Calu3 (cell line): ENCODE measurements at regions not wholly inside any gene's neighbourhood (a gene's known extent, or its start where the extent isn't known, plus 50 kb on each side); places are given as distances from the start of the nearest gene placed in this dataset.

Experiments
- BruUV-seq: library from RNA; stranded (reverse); fragments of 400-500 nt; replicated peaks from 2 replicates; lab custom pipeline; 2021; lab: Mats Ljungman, UMichigan
- CTCF ChIA-PET: fragments of 300-600 bp; sonication (Branson Sonifier 250); formaldehyde crosslinking; loops from one replicate; lab custom pipeline; 2022; ENCODE audit warnings: antibody characterized with exemption; lab: Charles Lee
- DNase-seq: peaks from one replicate; pipeline ENCODE4 v3.0.0; 2022
- H3K27ac Mint-ChIP-seq: one replicate; pipeline ENCODE4 v1.8.0; 2022; ENCODE audit warnings: mixed read lengths; ENCODE audit not compliant: unreplicated experiment
- H3K27me3 Mint-ChIP-seq: one replicate; pipeline ENCODE4 v1.8.0; 2022; ENCODE audit warnings: mixed read lengths; ENCODE audit not compliant: unreplicated experiment
- H3K36me3 Mint-ChIP-seq: one replicate; pipeline ENCODE4 v1.8.0; 2022; ENCODE audit warnings: mild to moderate bottlenecking, moderate library complexity, mixed read lengths; ENCODE audit not compliant: insufficient read depth, unreplicated experiment
- H3K4me1 Mint-ChIP-seq: one replicate; pipeline ENCODE4 v1.8.0; 2022; ENCODE audit warnings: mild to moderate bottlenecking, low read depth, mixed read lengths; ENCODE audit not compliant: unreplicated experiment
- H3K4me3 Mint-ChIP-seq: one replicate; pipeline ENCODE4 v1.8.0; 2022; ENCODE audit warnings: mild to moderate bottlenecking, low read depth, moderate library complexity, mixed read lengths; ENCODE audit not compliant: unreplicated experiment
- H3K9me3 Mint-ChIP-seq: one replicate; pipeline ENCODE4 v1.8.0; 2022; ENCODE audit warnings: low read depth, mixed read lengths; ENCODE audit not compliant: unreplicated experiment
- intact Hi-C: fragments of 100-400 bp; cut with micrococcal nuclease; formaldehyde crosslinking; loops from one replicate; pipeline ENCODE4 v1.10.0; 2022; ENCODE audit not compliant: unreplicated experiment
- TF ChIP-seq, protein P1 (sequence below): fragments of 200-600 bp; IDR thresholded peaks from one replicate; pipeline ENCODE4 v1.8.0; 2022; ENCODE audit warnings: antibody characterized with exemption; ENCODE audit not compliant: unreplicated experiment

DNA sequence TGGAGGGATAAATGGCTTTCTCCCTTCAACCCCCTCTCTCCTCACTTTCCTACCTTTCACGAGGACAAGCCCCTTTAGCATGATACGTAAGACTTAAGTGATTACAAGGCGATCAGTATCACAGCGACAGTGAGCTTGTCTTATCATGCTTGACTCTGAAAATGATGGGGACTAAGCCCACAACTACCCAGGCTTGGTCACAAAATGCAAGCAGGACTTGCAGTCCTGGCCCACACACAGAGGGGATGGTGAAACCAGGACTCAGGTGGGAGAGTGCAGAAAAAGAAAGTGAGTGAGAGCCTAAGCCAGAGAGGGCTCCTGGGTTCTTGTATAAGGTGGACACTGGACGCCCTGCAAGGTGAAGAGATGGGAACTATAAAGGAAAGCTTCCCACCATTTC is 95.7 kb upstream of the ARL4C start:
- Mint-ChIP-seq H3K4me3 (no peak overlapping the region), H3K27me3 (peaks cover 97% of the 10 kb centered on the region), H3K4me1 (no peaks in the 10 kb centered on the region), H3K27ac (no peak overlapping the region), H3K36me3 (no peaks in the 10 kb centered on the region), H3K9me3 (no peaks in the 10 kb centered on the region)
- no TSS peak for BruUV-seq
- CTCF ChIA-PET = interaction anchor here (0.6 kb wide), 1 partner anchor 326 kb away, joined by 3 read pairs; no protein-coding TSS in a partner anchor
- DNase-seq = no peak
- TF ChIP-seq, protein P1, sequence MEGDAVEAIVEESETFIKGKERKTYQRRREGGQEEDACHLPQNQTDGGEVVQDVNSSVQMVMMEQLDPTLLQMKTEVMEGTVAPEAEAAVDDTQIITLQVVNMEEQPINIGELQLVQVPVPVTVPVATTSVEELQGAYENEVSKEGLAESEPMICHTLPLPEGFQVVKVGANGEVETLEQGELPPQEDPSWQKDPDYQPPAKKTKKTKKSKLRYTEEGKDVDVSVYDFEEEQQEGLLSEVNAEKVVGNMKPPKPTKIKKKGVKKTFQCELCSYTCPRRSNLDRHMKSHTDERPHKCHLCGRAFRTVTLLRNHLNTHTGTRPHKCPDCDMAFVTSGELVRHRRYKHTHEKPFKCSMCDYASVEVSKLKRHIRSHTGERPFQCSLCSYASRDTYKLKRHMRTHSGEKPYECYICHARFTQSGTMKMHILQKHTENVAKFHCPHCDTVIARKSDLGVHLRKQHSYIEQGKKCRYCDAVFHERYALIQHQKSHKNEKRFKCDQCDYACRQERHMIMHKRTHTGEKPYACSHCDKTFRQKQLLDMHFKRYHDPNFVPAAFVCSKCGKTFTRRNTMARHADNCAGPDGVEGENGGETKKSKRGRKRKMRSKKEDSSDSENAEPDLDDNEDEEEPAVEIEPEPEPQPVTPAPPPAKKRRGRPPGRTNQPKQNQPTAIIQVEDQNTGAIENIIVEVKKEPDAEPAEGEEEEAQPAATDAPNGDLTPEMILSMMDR = no peak
- intact Hi-C loops = no loop called here

DNA sequence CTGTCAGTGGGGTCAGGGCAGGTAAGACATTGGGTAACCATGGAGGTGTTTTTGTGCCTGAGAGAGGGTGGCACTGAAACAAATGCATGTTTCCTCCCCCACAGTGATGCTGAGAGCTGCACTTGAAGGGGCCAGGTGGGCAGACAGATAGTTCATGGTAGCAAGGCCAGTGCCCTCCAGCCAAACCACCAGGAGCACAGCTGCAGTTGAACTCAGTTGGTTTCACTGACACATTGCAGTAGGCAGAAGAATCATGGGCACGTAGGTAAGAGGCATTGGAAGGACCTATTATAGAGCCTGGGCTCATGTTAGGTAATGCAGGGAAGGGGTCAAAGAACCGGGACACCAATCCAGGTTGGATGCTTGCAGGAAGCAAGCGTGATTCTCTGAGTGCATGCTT is 93.2 kb upstream of the ARL4C start:
- H3K4me1 Mint-ChIP-seq = no peaks in the 10 kb centered on the region
- H3K9me3 Mint-ChIP-seq = no peaks in the 10 kb centered on the region
- intact Hi-C loops = no loop called here
- H3K27me3 Mint-ChIP-seq = peaks cover 81% of the 10 kb centered on the region
- BruUV-seq = no TSS peak
- H3K27ac Mint-ChIP-seq = no peak overlapping the region
- no peak for DNase-seq
- TF ChIP-seq, protein P1 = no peak
- CTCF ChIA-PET = no interaction called here
- H3K36me3 Mint-ChIP-seq = no peaks in the 10 kb centered on the region
- no peak overlapping the region for H3K4me3 Mint-ChIP-seq

DNA sequence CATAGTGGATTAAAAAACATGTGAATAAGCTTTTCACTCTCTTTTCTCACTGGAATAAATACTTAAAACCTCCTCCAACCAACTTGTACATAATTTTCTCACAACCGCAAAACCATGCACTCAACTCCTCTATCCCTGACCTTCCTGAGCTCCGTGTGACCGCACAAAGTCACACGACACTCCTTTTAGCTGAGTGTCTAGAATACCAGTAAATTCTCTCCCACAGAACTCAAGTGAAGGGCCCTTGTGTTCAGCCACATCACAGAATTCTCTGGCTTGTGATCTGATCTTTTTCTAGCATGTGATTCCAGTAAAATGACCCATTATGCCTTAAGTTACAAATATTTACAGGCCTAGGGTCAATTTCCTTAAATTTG is 91.2 kb upstream of the ARL4C start:
- CTCF ChIA-PET = no interaction called here
- H3K4me3 Mint-ChIP-seq = no peak overlapping the region
- intact Hi-C loops = no loop called here
- H3K27me3 Mint-ChIP-seq = peaks cover 81% of the 10 kb centered on the region
- TF ChIP-seq, protein P1 = no peak
- H3K9me3 Mint-ChIP-seq = no peaks in the 10 kb centered on the region
- H3K27ac Mint-ChIP-seq = no peak overlapping the region
- no peaks in the 10 kb centered on the region for H3K4me1 Mint-ChIP-seq
- BruUV-seq = no TSS peak
- H3K36me3 Mint-ChIP-seq = no peaks in the 10 kb centered on the region
- no peak for DNase-seq

DNA sequence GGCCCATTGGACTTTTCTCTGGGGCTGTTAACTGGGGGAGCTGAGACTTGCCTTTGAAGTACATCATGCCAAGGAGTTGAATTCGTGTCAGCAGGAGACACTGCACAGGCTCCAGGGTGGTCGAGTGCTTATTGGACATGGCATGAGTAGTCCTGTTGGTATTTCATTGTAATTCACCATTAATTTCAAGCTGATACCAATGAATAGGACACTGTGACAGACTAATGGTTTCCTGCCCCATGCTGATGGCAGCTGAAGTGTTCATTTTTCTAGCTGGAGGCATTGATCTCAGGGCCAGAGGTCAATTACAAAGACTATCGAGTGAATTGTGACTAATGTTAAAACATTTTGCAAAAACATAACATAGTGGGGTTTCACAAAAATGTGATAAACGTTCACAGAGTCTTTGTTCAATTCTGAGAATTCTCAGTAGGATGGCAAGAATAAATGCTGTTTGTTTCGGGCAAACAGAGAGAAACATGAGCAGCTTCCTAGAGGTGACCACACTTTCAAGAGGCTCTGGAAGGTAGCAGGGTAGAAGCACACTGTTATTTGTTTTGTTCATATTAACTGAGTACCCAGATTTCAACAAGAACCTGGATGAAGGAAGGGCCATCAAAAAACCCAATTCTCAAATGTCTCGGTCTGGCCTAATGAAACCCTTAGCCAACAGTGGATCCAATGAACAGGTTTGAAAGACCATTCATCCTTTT is 90.6 kb upstream of the ARL4C start:
- no peaks in the 10 kb centered on the region for H3K36me3 Mint-ChIP-seq
- H3K4me1 Mint-ChIP-seq = no peaks in the 10 kb centered on the region
- intact Hi-C loops = no loop called here
- CTCF ChIA-PET = interaction anchor here (1.5 kb wide), 1 partner anchor 9 kb away, joined by 4 read pairs; no protein-coding TSS in a partner anchor
- no peak for DNase-seq
- no peak overlapping the region for H3K27ac Mint-ChIP-seq
- BruUV-seq = no TSS peak
- no peaks in the 10 kb centered on the region for H3K9me3 Mint-ChIP-seq
- TF ChIP-seq, protein P1 = no peak
- peaks cover 81% of the 10 kb centered on the region for H3K27me3 Mint-ChIP-seq
- H3K4me3 Mint-ChIP-seq = no peak overlapping the region
